ENCODE measurements at regions not wholly inside any gene's neighbourhood (a gene's known extent, or its start where the extent isn't known, plus 50 kb on each side); places are given as distances from the start of the nearest gene placed in this dataset.
"Not testable (repeated sequence)": the region's sequence is repeated elsewhere in the genome, so short reads cannot be mapped to it uniquely, and the experiment has no call there.

GRCh38 chr16:17034477-17035252 lies 436.1 kb downstream of the XYLT1 start:
- no peaks in the 10 kb centered on the region for H4K20me1 ChIP-seq (ENCODE audit: control insufficient read depth, insufficient read depth, low read depth, low read length)
- H3K4me3 ChIP-seq (ENCODE audit: low read length) = no peak overlapping the region

GRCh38 chr16:17037499-17037898 lies 433.3 kb downstream of the XYLT1 start:
- Histone ChIP-seq H3K36me3 (ENCODE audit: control insufficient read depth, low read length) (no peaks in the 10 kb centered on the region), H4K20me1 (ENCODE audit: control insufficient read depth, insufficient read depth, low read depth, low read length) (no peaks in the 10 kb centered on the region), H3K4me1 (ENCODE audit: control insufficient read depth, low read length) (no peaks in the 10 kb centered on the region), H3K27ac (ENCODE audit: low read depth, low read length) (no peak overlapping the region), H3K4me3 (ENCODE audit: low read length) (no peak overlapping the region), H3K9me3 (ENCODE audit: control insufficient read depth, insufficient read depth, low read length) (no peaks in the 10 kb centered on the region), H3K27me3 (ENCODE audit: control insufficient read depth, low read length) (no peaks in the 10 kb centered on the region), H3F3A (ENCODE audit: control insufficient read depth, insufficient read depth) (no peaks in the 10 kb centered on the region), H3K9me2 (replicated peaks; ENCODE audit: control insufficient read depth, low read length) (no peaks in the 10 kb centered on the region), H3K79me2 (ENCODE audit: control insufficient read depth, low read length) (no peaks in the 10 kb centered on the region), H3K4me2 (ENCODE audit: low read length) (no peak overlapping the region)
- TF ChIP-seq EZH2phosphoT487 (IDR thresholded peaks at IDR 0.05; ENCODE audit: borderline replicate concordance, low read length) (no peak), CTCF (IDR thresholded peaks at IDR 0.05; ENCODE audit: low read depth, low read length, poor library complexity, severe bottlenecking) (no peak)

More at GRCh38 chr16:17034477-17035252, 436.1 kb downstream of the XYLT1 start:
- Histone ChIP-seq H3K79me2 (ENCODE audit: control insufficient read depth, low read length) (no peaks in the 10 kb centered on the region), H3K36me3 (ENCODE audit: control insufficient read depth, low read length) (no peaks in the 10 kb centered on the region), H3K4me1 (ENCODE audit: control insufficient read depth, low read length) (no peaks in the 10 kb centered on the region), H3K27ac (ENCODE audit: low read depth, low read length) (no peak overlapping the region), H3K9me2 (replicated peaks; ENCODE audit: control insufficient read depth, low read length) (no peaks in the 10 kb centered on the region), H3K4me2 (ENCODE audit: low read length) (no peak overlapping the region), H3F3A (ENCODE audit: control insufficient read depth, insufficient read depth) (no peaks in the 10 kb centered on the region), H3K27me3 (ENCODE audit: control insufficient read depth, low read length) (no peaks in the 10 kb centered on the region), H3K9me3 (ENCODE audit: control insufficient read depth, insufficient read depth, low read length) (0 out of 2 replicates have a peak, but pooled peaks cover 4% of the 10 kb centered on the region)
- TF ChIP-seq EZH2phosphoT487 (IDR thresholded peaks at IDR 0.05; ENCODE audit: borderline replicate concordance, low read length) = no peak
- no peak for TF ChIP-seq CTCF (IDR thresholded peaks at IDR 0.05; ENCODE audit: low read depth, low read length, poor library complexity, severe bottlenecking)

GRCh38 chr16:17038415-17038814 lies 432.3 kb downstream of the XYLT1 start:
- no peaks in the 10 kb centered on the region for H3K4me1 ChIP-seq (ENCODE audit: control insufficient read depth, low read length)
- no peaks in the 10 kb centered on the region for H3K79me2 ChIP-seq (ENCODE audit: control insufficient read depth, low read length)
- no peaks in the 10 kb centered on the region for H3K36me3 ChIP-seq (ENCODE audit: control insufficient read depth, low read length)
- H3K27ac ChIP-seq (ENCODE audit: low read depth, low read length) = no peak overlapping the region
- TF ChIP-seq EZH2phosphoT487 (IDR thresholded peaks at IDR 0.05; ENCODE audit: borderline replicate concordance, low read length) = no peak
- no peak for TF ChIP-seq CTCF (IDR thresholded peaks at IDR 0.05; ENCODE audit: low read depth, low read length, poor library complexity, severe bottlenecking)
- H3K9me3 ChIP-seq (ENCODE audit: control insufficient read depth, insufficient read depth, low read length) = no peaks in the 10 kb centered on the region
- no peaks in the 10 kb centered on the region for H3K27me3 ChIP-seq (ENCODE audit: control insufficient read depth, low read length)
- H4K20me1 ChIP-seq (ENCODE audit: control insufficient read depth, insufficient read depth, low read depth, low read length) = no peaks in the 10 kb centered on the region
- no peaks in the 10 kb centered on the region for H3K9me2 ChIP-seq (replicated peaks; ENCODE audit: control insufficient read depth, low read length)
- no peak overlapping the region for H3K4me2 ChIP-seq (ENCODE audit: low read length)
- no peaks in the 10 kb centered on the region for H3F3A ChIP-seq (ENCODE audit: control insufficient read depth, insufficient read depth)
- H3K4me3 ChIP-seq (ENCODE audit: low read length) = no peak overlapping the region

GRCh38 chr16:17049109-17049508 lies 421.7 kb downstream of the XYLT1 start:
- not testable (repeated sequence) for H4K20me1 ChIP-seq (ENCODE audit: control insufficient read depth, insufficient read depth, low read depth, low read length); H3K4me3 ChIP-seq (ENCODE audit: low read length); H3K79me2 ChIP-seq (ENCODE audit: control insufficient read depth, low read length); H3K9me3 ChIP-seq (ENCODE audit: control insufficient read depth, insufficient read depth, low read length); H3K27me3 ChIP-seq (ENCODE audit: control insufficient read depth, low read length); H3F3A ChIP-seq (ENCODE audit: control insufficient read depth, insufficient read depth); H3K36me3 ChIP-seq (ENCODE audit: control insufficient read depth, low read length); H3K9me2 ChIP-seq (replicated peaks; ENCODE audit: control insufficient read depth, low read length); H3K4me2 ChIP-seq (ENCODE audit: low read length); H3K4me1 ChIP-seq (ENCODE audit: control insufficient read depth, low read length); H3K27ac ChIP-seq (ENCODE audit: low read depth, low read length)

All from DOHH2 (cell line).